Smooth muscle cell (in vitro differentiated cells): ENCODE measurements at regions not wholly inside any gene's neighbourhood (a gene's known extent, or its start where the extent isn't known, plus 50 kb on each side); places are given as distances from the start of the nearest gene placed in this dataset.

Experiments
- DNase-seq: peaks from one replicate; lab custom pipeline; 2025; ENCODE audit not compliant: unreplicated experiment; lab: John Stamatoyannopoulos, UW
- H2AFZ ChIP-seq: fragments of 200-600 bp; sonication (generic); 2 replicates; pipeline ENCODE4 v1.6.0; 2016; ENCODE audit warnings: antibody characterized with exemption, low read depth, mild to moderate bottlenecking
- H3F3A ChIP-seq: fragments of 200-600 bp; sonication (generic); 2 replicates; pipeline ENCODE4 v1.6.0; 2017; ENCODE audit warnings: antibody characterized with exemption, low read depth
- H3K27ac ChIP-seq: fragments of 200-600 bp; sonication (generic); 2 replicates; pipeline ENCODE4 v1.5.1; 2016; ENCODE audit warnings: low read depth, mild to moderate bottlenecking
- H3K27me3 ChIP-seq: fragments of 200-600 bp; sonication (generic); 2 replicates; pipeline ENCODE4 v1.6.1; 2016; ENCODE audit warnings: low read depth, mild to moderate bottlenecking
- H3K36me3 ChIP-seq: fragments of 200-600 bp; sonication (generic); 2 replicates; pipeline ENCODE4 v1.5.1; 2016; ENCODE audit warnings: low read depth
- H3K4me1 ChIP-seq: fragments of 200-600 bp; sonication (generic); 2 replicates; pipeline ENCODE4 v1.5.1; 2016; ENCODE audit warnings: low read depth
- H3K4me2 ChIP-seq: fragments of 200-600 bp; sonication (generic); 2 replicates; pipeline ENCODE4 v1.6.0; 2016; ENCODE audit warnings: mild to moderate bottlenecking
- H3K4me3 ChIP-seq: fragments of 200-600 bp; sonication (generic); 2 replicates; pipeline ENCODE4 v1.5.1; 2016; ENCODE audit warnings: mild to moderate bottlenecking
- H3K79me2 ChIP-seq: fragments of 200-600 bp; sonication (generic); 2 replicates; pipeline ENCODE4 v1.6.0; 2016; ENCODE audit warnings: low read depth, mild to moderate bottlenecking
- H3K9ac ChIP-seq: fragments of 200-600 bp; sonication (generic); 2 replicates; pipeline ENCODE4 v1.6.0; 2016; ENCODE audit warnings: low read depth
- H3K9me3 ChIP-seq: fragments of 200-600 bp; sonication (generic); replicated peaks from 2 replicates; pipeline ENCODE4 v1.5.1; 2016; ENCODE audit warnings: low read depth
- H4K20me1 ChIP-seq: fragments of 200-600 bp; sonication (generic); 2 replicates; pipeline ENCODE4 v1.6.0; 2016; ENCODE audit warnings: low read depth
- WGBS: methylation state at CpG from one replicate; pipeline ENCODE4 v1.1.7; 2016; ENCODE audit warnings: low lambda C conversion rate; 5-methylcytosine and 5-hydroxymethylcytosine counted together
- TF ChIP-seq, protein P1 (sequence below): fragments of 200-600 bp; sonication (generic); IDR thresholded peaks from 2 replicates; pipeline ENCODE4 v1.5.1; 2017; ENCODE audit warnings: borderline replicate concordance, mild to moderate bottlenecking, antibody characterized with exemption; ENCODE audit not compliant: insufficient read depth, poor library complexity, severe bottlenecking

DNA sequence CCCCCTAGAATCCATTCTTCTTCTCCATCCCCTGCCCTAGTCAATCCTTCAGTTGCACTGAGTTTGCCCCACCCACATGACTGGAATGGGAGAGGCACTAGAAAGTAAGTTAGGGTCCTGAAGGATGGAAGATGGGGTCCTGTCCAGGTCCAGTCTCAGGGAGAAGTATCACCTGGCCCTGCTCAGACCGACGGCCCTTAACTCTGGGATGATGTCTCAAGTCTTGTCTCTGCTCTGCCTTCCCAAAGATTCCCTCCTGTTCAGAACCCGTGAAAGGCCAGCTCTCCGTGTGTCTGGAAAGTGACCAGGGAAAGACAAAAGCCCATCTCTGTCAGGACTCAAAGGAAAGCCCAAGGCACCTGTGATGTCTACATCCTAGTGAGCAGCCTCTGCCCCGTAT is 88.8 kb downstream of the OAT start:
- no peaks in the 10 kb centered on the region for H3K36me3 ChIP-seq
- 88% methylated on average over 5 of the region's 5 CpGs for WGBS
- no peak for DNase-seq

DNA sequence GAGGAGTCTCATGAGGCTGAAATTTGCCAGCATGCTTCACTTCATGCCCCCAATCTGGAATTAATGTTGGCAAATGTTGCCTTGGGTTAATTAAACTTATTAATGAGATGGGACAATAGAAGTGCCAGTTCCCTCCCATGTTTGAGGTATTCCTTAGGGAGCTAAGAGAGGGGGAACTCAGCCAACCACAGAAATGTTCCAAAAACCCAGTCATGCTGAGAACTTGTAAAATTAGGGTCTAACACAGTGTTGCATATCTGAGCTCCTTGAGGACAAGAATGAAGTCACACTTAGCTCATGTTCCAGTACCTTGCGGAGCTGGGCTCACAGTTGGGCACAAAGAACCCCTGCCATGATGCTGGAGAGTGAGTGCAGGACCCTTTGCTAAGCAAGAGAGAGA is 89.4 kb downstream of the OAT start:
- no peaks in the 10 kb centered on the region for H3K36me3 ChIP-seq
- H3K4me3 ChIP-seq, result no peak overlapping the region
- no peaks in the 10 kb centered on the region for H4K20me1 ChIP-seq
- no peaks in the 10 kb centered on the region for H3K79me2 ChIP-seq
- no peak for DNase-seq
- H3K4me1 ChIP-seq, result no peaks in the 10 kb centered on the region
- H3K27me3 ChIP-seq, result no peaks in the 10 kb centered on the region
- H2AFZ ChIP-seq, result no peak overlapping the region
- no peak overlapping the region for H3K4me2 ChIP-seq
- TF ChIP-seq, protein P1, sequence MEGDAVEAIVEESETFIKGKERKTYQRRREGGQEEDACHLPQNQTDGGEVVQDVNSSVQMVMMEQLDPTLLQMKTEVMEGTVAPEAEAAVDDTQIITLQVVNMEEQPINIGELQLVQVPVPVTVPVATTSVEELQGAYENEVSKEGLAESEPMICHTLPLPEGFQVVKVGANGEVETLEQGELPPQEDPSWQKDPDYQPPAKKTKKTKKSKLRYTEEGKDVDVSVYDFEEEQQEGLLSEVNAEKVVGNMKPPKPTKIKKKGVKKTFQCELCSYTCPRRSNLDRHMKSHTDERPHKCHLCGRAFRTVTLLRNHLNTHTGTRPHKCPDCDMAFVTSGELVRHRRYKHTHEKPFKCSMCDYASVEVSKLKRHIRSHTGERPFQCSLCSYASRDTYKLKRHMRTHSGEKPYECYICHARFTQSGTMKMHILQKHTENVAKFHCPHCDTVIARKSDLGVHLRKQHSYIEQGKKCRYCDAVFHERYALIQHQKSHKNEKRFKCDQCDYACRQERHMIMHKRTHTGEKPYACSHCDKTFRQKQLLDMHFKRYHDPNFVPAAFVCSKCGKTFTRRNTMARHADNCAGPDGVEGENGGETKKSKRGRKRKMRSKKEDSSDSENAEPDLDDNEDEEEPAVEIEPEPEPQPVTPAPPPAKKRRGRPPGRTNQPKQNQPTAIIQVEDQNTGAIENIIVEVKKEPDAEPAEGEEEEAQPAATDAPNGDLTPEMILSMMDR, result no peak
- WGBS, result 83% methylated on average over 1 of the region's 1 CpG
- H3K27ac ChIP-seq, result no peak overlapping the region
- H3K9ac ChIP-seq, result no peak overlapping the region
- no peaks in the 10 kb centered on the region for H3K9me3 ChIP-seq
- H3F3A ChIP-seq, result no peaks in the 10 kb centered on the region

More for the DNA sequence above, 88.8 kb downstream of the OAT start:
- H3K4me3 ChIP-seq, result no peak overlapping the region
- H3F3A ChIP-seq, result no peaks in the 10 kb centered on the region
- no peaks in the 10 kb centered on the region for H3K27me3 ChIP-seq
- no peaks in the 10 kb centered on the region for H3K9me3 ChIP-seq
- no peak overlapping the region for H3K4me2 ChIP-seq
- no peak overlapping the region for H2AFZ ChIP-seq
- TF ChIP-seq, protein P1, result no peak
- H3K79me2 ChIP-seq, result no peaks in the 10 kb centered on the region
- H3K4me1 ChIP-seq, result no peaks in the 10 kb centered on the region
- H4K20me1 ChIP-seq, result no peaks in the 10 kb centered on the region
- H3K27ac ChIP-seq, result no peak overlapping the region
- no peak overlapping the region for H3K9ac ChIP-seq

GRCh38 chr10:124328477-124329220 is 90.1 kb downstream of the OAT start:
- DNase-seq, result no peak
- Histone ChIP-seq H3K79me2 (no peaks in the 10 kb centered on the region), H3K36me3 (no peaks in the 10 kb centered on the region), H3K27ac (no peak overlapping the region), H3K4me1 (no peaks in the 10 kb centered on the region), H3K9ac (no peak overlapping the region), H3F3A (no peaks in the 10 kb centered on the region), H3K4me3 (no peak overlapping the region), H2AFZ (no peak overlapping the region), H4K20me1 (no peaks in the 10 kb centered on the region), H3K9me3 (no peaks in the 10 kb centered on the region), H3K4me2 (no peak overlapping the region), H3K27me3 (no peaks in the 10 kb centered on the region)
- TF ChIP-seq, protein P1, result no peak
- 73% methylated on average over 10 of the region's 10 CpGs for WGBS
